GM23338 (cell line): ENCODE measurements at regions not wholly inside any gene's neighbourhood (a gene's known extent, or its start where the extent isn't known, plus 50 kb on each side); places are given as distances from the start of the nearest gene placed in this dataset.

ENCODE experiments used
- CREB1 ChIP-seq: fragments of 250-450 bp; sonication (Bioruptor Pico); IDR thresholded peaks from 2 replicates; pipeline ENCODE4 v1.5.0; 2020; ENCODE audit warnings: low read depth, mild to moderate bottlenecking, moderate library complexity
- CTCF ChIP-seq, 2 experiments: fragments of 200-600 bp in 1 of 2; sonication (generic) in 1 of 2; conservative IDR thresholded peaks; 2 replicates each; pipeline versions ENCODE4 v1.5.1 to v1.6.1; 2016 to 2017; ENCODE audit warnings: antibody characterized with exemption in 2 of 2, low read depth in 2 of 2, mild to moderate bottlenecking in 2 of 2, moderate library complexity in 1 of 2
- ETS1 ChIP-seq: IDR thresholded peaks from 2 replicates; pipeline ENCODE4 v1.6.1; 2016; ENCODE audit warnings: antibody characterized with exemption
- EZH2 ChIP-seq: fragments of 200-600 bp; sonication (generic); IDR thresholded peaks from one replicate; pipeline ENCODE4 v1.8.0; 2017; ENCODE audit warnings: antibody characterized with exemption, mild to moderate bottlenecking, low read depth; ENCODE audit not compliant: unreplicated experiment
- EZH2phosphoT487 ChIP-seq: fragments of 200-600 bp; sonication (generic); IDR thresholded peaks from one replicate; pipeline ENCODE4 v1.8.1; 2018; ENCODE audit warnings: antibody characterized with exemption; ENCODE audit not compliant: unreplicated experiment
- JUNB ChIP-seq: IDR thresholded peaks from one replicate; pipeline ENCODE4 v1.6.1; 2016; ENCODE audit warnings: antibody characterized with exemption; ENCODE audit not compliant: unreplicated experiment
- NANOG ChIP-seq: IDR thresholded peaks from 2 replicates; pipeline ENCODE4 v1.6.1; 2016; ENCODE audit warnings: antibody characterized with exemption, borderline replicate concordance
- POLR2AphosphoS5 ChIP-seq: IDR thresholded peaks from 2 replicates; pipeline ENCODE4 v1.6.1; 2016; ENCODE audit warnings: antibody characterized with exemption, low read depth
- REST ChIP-seq: IDR thresholded peaks from one replicate; pipeline ENCODE4 v1.6.1; 2018; ENCODE audit warnings: antibody characterized with exemption; ENCODE audit not compliant: unreplicated experiment
- STAT1 ChIP-seq: IDR thresholded peaks from one replicate; pipeline ENCODE4 v1.6.1; 2016; ENCODE audit warnings: antibody characterized with exemption; ENCODE audit not compliant: unreplicated experiment
- ZNF114 ChIP-seq: fragments of 250-450 bp; sonication (Bioruptor Pico); IDR thresholded peaks from 2 replicates; pipeline ENCODE4 v1.5.0; 2020; ENCODE audit warnings: mild to moderate bottlenecking, moderate library complexity

- no peak for TF ChIP-seq CTCF (conservative IDR thresholded peaks at IDR 0.05; ENCODE audit: low read depth in 2 of 2)
- TF ChIP-seq CREB1 (CRISPR knock-in tag): no peak
- no peak for TF ChIP-seq EZH2
- no peak for TF ChIP-seq POLR2AphosphoS5
- TF ChIP-seq REST: no peak
- TF ChIP-seq EZH2phosphoT487: no peak
- TF ChIP-seq JUNB: no peak
- no peak for TF ChIP-seq STAT1
- TF ChIP-seq ETS1: no peak
- TF ChIP-seq NANOG: no peak
- TF ChIP-seq ZNF114 (CRISPR knock-in tag): no peak
These were observed 87.3 kb upstream of the KAZN start for GRCh38 chr1:14511166-14511680.
